LNCaP clone FGC (cell line): ENCODE measurements at regions not wholly inside any gene's neighbourhood (a gene's known extent, or its start where the extent isn't known, plus 50 kb on each side); places are given as distances from the start of the nearest gene placed in this dataset.

Experiments
- DNase-seq: peaks from one replicate; pipeline ENCODE4 v3.0.0-alpha.2; 2011; ENCODE audit warnings: low read depth
- H3K4me3 ChIP-seq: 2 replicates; pipeline ENCODE4 v1.5.1; 2011; ENCODE audit warnings: mild to moderate bottlenecking, low read depth, low read length, control low read depth
- TF ChIP-seq, protein P1 (sequence below): IDR thresholded peaks from 2 replicates; pipeline ENCODE4 v1.5.1; 2012; ENCODE audit warnings: mild to moderate bottlenecking; ENCODE audit not compliant: control insufficient read depth, insufficient read depth; ENCODE audit errors: extremely low read depth

DNA sequence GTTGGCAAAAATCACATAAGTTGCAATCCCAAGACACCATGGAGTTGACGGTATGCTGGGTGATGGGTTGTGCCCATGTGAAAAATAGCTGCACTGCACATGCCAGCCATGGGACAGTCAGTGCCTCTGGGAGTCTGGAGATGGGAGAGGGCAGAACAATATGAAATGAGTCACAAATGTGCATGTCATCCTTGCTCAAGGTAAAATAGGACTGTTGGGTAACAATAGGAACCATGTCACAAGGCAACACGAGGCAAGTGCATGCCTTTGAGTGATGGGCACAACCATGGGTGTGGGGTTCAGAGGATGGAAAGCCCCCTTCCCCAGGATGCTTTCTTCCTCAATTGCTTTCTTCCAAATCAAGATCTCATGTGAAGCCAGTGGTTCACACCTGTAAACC lies 70.5 kb upstream of the PIM1 start:
- TF ChIP-seq, protein P1, sequence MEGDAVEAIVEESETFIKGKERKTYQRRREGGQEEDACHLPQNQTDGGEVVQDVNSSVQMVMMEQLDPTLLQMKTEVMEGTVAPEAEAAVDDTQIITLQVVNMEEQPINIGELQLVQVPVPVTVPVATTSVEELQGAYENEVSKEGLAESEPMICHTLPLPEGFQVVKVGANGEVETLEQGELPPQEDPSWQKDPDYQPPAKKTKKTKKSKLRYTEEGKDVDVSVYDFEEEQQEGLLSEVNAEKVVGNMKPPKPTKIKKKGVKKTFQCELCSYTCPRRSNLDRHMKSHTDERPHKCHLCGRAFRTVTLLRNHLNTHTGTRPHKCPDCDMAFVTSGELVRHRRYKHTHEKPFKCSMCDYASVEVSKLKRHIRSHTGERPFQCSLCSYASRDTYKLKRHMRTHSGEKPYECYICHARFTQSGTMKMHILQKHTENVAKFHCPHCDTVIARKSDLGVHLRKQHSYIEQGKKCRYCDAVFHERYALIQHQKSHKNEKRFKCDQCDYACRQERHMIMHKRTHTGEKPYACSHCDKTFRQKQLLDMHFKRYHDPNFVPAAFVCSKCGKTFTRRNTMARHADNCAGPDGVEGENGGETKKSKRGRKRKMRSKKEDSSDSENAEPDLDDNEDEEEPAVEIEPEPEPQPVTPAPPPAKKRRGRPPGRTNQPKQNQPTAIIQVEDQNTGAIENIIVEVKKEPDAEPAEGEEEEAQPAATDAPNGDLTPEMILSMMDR = no peak
- H3K4me3 ChIP-seq = no peak overlapping the region
- no peak for DNase-seq

DNA sequence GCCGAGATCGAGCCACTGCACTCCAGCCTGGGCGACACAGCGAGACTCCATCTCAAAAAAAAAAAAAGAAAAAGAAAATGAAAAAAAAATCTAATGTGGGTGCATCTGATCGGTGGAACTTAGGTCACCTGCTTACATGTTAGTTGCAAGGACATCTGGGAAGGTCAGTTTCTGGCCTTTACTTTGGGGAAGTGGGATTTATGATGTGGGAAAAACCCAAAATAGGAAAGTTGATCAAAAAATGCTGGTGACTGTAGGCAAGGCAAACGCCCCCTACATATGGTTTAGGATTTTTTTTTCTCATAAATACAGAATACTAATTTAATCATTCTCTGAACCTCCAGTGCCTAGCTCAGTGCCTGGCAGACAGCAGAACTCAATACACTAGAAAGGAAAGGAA lies 69.2 kb upstream of the PIM1 start:
- H3K4me3 ChIP-seq = no peak overlapping the region
- TF ChIP-seq, protein P1 = no peak

DNA sequence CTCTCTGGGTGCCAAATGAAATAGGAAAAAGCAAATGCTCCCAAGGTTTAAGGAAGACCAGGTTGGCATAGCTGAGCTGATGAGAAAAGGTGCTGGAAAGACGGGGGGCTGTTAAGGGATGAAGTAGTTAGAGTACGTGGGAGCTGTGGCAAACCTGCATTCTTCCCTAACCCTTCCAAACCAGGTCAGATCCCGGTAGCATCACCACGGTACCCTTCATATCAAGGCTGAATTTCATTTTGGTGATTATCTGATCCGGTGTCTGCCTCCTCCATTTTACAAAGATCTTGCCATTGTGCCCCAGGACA lies 68.0 kb upstream of the PIM1 start:
- TF ChIP-seq, protein P1 = no peak
- no peak for DNase-seq
- peak overlapping the region; percentile 39 for H3K4me3 ChIP-seq

More for the DNA sequence above, 69.2 kb upstream of the PIM1 start:
- DNase-seq = no peak

DNA sequence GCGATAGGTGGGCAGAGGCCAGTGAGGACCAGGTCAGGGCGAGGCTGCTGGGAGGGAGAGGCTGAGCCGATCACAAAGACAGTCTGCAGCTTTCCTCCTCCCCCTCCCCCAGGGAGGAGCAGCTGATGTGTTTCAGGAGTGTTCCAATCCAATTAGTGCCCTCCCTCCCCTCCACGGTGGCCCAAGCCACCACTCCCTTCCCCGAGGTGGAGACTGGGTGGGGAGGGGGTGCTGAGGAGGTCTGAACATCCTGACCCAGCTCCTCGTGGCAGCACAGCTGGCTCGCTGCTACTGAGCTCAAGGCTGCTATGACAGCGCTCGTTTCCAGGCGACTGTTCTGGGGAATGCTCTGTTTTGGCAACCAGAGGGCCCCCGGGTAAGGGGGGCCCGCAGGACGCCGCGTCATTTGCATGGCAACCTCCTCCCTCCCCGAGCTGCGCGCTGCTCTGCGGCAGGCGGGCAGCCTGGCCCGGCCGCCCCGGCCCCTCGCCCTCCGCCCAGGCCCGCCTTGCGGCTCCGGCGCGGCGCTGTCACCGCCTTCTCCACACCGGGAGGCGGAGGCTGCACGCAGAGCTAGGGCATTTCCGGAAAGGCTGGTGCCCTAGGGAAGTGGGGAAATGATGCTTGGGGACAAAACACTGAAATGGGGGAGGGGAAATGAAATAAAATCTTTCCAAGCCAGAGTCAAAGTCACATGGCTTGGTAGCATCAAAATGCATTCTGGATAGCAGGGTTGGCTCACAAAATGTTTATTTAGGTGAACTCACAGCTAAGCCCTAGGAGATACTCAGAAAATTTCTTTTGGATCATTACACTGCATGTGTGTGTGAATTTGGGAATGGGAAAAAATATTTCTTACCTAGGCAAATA lies 67.4 kb upstream of the PIM1 start:
- TF ChIP-seq, protein P1 = peak; percentile 9; the same call in 1 of the 2 replicates
- peak; percentile 72 for DNase-seq
- H3K4me3 ChIP-seq = peak overlapping the region; percentile 39

DNA sequence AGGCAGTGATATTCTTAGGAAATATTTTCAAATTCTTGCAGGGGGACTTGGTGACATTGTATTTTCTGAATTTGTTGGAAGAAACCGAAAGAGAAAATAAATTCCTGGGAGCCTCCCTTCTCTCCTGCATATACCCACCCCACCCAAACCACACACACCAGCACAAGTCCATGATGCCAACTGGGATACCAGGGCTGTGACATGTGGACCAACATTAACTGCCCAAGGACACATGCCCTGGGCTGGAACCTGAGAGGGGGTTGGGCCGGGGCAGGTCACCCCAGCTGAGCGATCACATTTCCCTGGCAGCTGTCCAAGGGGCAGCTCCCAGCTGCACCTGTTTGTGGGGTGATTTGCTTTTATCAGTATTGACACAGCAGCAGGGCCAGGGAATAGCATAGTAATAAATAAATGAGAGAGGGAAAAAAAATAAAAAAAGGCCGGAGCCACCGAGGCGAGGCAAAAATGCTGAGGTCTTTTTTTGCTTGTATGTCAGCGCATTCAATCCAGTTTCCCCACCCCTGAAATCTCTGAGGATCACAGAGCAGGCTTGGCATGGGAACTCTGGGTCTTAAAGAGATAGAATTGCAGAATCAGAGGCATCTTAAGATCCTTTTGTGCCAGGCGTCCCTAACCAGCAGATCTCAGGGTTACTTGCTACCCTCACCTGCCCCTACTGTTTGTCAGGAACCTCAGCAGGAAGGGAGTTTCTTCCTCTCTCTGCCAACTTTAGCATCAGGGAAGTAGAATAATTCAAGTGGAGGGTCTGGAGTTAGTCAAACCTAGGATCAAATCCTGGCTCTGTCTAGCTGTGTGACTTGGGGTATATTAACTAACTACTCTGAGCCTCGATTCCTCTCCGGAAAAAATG lies 66.5 kb upstream of the PIM1 start:
- DNase-seq = peak; percentile 83

DNA sequence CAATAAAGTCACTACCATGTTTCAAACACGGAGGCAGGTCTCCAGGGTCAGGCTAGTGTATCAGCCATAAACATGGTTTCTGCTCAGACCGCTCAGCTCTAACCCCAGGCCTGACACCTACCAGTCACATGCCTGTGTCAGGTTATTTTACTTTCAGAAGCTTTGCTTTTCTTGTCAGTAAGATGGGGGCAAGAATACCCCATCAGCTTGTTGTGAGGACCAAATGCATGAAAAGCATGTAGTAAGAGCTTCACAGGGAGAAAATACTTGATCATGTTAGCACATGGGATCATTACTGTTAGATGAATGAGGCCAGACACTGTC lies 65.2 kb upstream of the PIM1 start:
- no peak overlapping the region for H3K4me3 ChIP-seq
- DNase-seq = no peak
- TF ChIP-seq, protein P1 = no peak

More for the DNA sequence above, 66.5 kb upstream of the PIM1 start:
- TF ChIP-seq, protein P1 = no peak
- peak overlapping the region; percentile 0; the same call in 1 of the 2 replicates for H3K4me3 ChIP-seq
